ENCODE measurements at regions not wholly inside any gene's neighbourhood (a gene's known extent, or its start where the extent isn't known, plus 50 kb on each side); places are given as distances from the start of the nearest gene placed in this dataset.

DNA sequence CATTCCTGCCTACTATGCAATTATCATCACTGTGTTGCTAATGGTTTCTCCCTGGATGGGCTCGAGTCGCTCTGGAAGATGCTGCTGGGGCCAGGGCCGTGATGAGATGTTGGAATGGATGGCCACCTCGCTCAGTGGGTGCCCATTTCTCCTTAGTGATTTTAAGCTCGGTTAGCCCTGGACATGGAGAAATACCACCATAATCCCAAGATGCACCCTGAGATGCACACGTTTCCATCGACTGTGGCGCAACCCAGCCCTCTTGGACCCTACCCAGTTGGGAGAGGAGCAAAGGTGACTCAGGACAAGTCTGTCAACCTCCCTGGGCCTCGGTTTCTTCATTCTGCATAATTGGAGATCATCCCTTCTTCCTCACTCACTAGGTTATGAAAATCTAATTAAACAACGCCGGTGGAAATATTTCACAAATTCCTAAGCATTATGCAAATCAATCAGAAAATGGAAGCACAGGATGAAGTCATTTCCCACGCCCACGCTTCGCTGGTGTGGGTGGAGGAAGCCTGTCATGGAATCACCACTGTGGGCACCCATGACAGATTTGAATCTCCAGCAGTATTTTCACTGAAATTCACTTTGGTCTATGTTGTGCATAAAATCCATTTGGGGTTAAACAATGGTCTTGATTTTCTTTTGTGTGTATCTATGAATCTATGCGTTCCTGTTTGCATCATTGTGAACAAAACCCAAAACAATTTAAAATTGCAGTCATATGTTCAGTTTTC is 195.2 kb downstream of the AXIN2 start:
- Histone ChIP-seq H3K27me3 (no peaks in the 10 kb centered on the region), H3K4me1 (no peaks in the 10 kb centered on the region), H3K9me3 (no peaks in the 10 kb centered on the region), H3K27ac (no peak overlapping the region), H3K36me3 (no peaks in the 10 kb centered on the region), H3K4me3 (no peak overlapping the region)
- DNase-seq (ENCODE audit: extremely low spot score in 2 of 2): no peak
- TF ChIP-seq, protein P1, sequence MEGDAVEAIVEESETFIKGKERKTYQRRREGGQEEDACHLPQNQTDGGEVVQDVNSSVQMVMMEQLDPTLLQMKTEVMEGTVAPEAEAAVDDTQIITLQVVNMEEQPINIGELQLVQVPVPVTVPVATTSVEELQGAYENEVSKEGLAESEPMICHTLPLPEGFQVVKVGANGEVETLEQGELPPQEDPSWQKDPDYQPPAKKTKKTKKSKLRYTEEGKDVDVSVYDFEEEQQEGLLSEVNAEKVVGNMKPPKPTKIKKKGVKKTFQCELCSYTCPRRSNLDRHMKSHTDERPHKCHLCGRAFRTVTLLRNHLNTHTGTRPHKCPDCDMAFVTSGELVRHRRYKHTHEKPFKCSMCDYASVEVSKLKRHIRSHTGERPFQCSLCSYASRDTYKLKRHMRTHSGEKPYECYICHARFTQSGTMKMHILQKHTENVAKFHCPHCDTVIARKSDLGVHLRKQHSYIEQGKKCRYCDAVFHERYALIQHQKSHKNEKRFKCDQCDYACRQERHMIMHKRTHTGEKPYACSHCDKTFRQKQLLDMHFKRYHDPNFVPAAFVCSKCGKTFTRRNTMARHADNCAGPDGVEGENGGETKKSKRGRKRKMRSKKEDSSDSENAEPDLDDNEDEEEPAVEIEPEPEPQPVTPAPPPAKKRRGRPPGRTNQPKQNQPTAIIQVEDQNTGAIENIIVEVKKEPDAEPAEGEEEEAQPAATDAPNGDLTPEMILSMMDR (IDR thresholded peaks at IDR 0.05): no peak
- TF ChIP-seq POLR2A (IDR thresholded peaks at IDR 0.05) (no peak), POLR2AphosphoS5 (IDR thresholded peaks at IDR 0.05; ENCODE audit: insufficient read depth in 1 of 2, low read depth in 1 of 2) (no peak)
- intact Hi-C loops (cut with DNase I): no loop called here

DNA sequence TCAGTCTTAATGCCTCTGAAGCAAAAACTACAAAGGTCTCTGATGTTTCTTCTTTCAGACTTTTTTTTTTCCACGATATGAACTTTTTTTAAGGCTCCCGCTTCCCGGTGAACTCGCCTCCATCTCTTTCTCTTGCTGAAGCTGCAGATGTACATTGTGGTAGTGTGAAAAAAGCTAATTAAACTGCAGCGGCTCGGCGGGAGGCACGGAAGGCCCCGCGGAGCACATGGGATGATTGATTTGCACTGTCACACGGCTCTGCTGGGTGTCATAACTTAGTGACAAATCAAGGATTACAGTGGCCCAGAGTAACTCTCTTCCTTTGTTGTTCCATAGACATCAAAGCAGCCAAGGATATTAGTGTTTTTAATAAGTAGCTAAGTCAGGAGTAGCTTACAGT is 196.3 kb downstream of the AXIN2 start:
- no peaks in the 10 kb centered on the region for H3K9me3 ChIP-seq
- TF ChIP-seq POLR2A (IDR thresholded peaks at IDR 0.05) (no peak), POLR2AphosphoS5 (IDR thresholded peaks at IDR 0.05; ENCODE audit: insufficient read depth in 1 of 2, low read depth in 1 of 2) (no peak)
- TF ChIP-seq, protein P1 (IDR thresholded peaks at IDR 0.05): no peak
- no peak overlapping the region for H3K27ac ChIP-seq
- no peak overlapping the region for H3K4me3 ChIP-seq
- H3K36me3 ChIP-seq: no peaks in the 10 kb centered on the region
- no peaks in the 10 kb centered on the region for H3K4me1 ChIP-seq
- intact Hi-C loops (cut with DNase I): no loop called here
- no peaks in the 10 kb centered on the region for H3K27me3 ChIP-seq
- DNase-seq (ENCODE audit: extremely low spot score in 2 of 2): no peak

DNA sequence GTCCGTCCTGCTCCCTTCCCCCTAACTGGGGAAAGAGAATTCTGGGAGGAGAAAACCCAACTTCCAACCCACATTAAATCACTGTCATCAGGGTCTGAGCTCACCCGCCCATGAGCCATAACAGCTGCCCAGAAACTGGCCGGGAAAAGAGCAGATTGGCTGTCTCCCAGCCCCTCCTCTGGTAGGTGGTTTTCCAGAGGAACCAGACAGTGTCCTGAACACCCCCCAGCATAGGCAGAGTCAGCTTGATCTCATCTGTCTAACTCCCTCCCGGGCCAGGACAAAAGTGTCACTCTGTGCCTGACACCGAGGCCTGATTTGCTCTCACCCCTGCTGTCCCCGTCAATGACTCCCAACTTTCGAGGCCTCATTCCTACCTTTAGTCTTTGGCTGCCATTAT is 197.0 kb downstream of the AXIN2 start:
- DNase-seq (ENCODE audit: extremely low spot score in 2 of 2): no peak
- Histone ChIP-seq H3K27me3 (no peaks in the 10 kb centered on the region), H3K4me3 (no peak overlapping the region), H3K4me1 (no peaks in the 10 kb centered on the region), H3K27ac (no peak overlapping the region), H3K9me3 (no peaks in the 10 kb centered on the region), H3K36me3 (no peaks in the 10 kb centered on the region)
- no peak for TF ChIP-seq POLR2AphosphoS5 (IDR thresholded peaks at IDR 0.05; ENCODE audit: insufficient read depth in 1 of 2, low read depth in 1 of 2)
- no peak for TF ChIP-seq POLR2A (IDR thresholded peaks at IDR 0.05)
- TF ChIP-seq, protein P1 (IDR thresholded peaks at IDR 0.05): no peak
- intact Hi-C loops (cut with DNase I): no loop called here

DNA sequence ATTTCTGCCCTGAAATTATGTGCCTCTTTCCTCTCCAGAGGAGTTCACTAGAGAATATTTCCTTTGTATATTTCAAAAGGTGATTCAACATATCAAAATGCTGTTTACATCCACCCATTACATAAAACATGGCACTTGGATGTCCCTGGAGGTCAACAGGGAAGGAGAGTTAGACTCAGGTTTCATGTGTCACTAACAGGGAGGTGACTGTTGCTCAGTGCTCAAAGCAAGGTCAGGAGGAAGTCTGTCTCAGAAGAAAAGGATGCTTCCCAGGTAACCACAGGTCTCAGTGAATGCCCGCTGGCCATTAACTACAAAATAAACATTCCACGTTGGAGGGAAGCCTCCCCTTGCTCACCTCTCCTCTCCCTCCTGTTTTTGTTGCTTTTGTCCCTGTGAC is 198.6 kb downstream of the AXIN2 start:
- DNase-seq (ENCODE audit: extremely low spot score in 2 of 2): no peak
- intact Hi-C loops (cut with DNase I): no loop called here
- Histone ChIP-seq H3K9me3 (no peaks in the 10 kb centered on the region), H3K27ac (no peak overlapping the region), H3K27me3 (no peaks in the 10 kb centered on the region), H3K4me3 (no peak overlapping the region), H3K36me3 (no peaks in the 10 kb centered on the region), H3K4me1 (no peaks in the 10 kb centered on the region)
- TF ChIP-seq, protein P1 (IDR thresholded peaks at IDR 0.05): no peak
- TF ChIP-seq POLR2AphosphoS5 (IDR thresholded peaks at IDR 0.05; ENCODE audit: insufficient read depth in 1 of 2, low read depth in 1 of 2) (no peak), POLR2A (IDR thresholded peaks at IDR 0.05) (no peak)

DNA sequence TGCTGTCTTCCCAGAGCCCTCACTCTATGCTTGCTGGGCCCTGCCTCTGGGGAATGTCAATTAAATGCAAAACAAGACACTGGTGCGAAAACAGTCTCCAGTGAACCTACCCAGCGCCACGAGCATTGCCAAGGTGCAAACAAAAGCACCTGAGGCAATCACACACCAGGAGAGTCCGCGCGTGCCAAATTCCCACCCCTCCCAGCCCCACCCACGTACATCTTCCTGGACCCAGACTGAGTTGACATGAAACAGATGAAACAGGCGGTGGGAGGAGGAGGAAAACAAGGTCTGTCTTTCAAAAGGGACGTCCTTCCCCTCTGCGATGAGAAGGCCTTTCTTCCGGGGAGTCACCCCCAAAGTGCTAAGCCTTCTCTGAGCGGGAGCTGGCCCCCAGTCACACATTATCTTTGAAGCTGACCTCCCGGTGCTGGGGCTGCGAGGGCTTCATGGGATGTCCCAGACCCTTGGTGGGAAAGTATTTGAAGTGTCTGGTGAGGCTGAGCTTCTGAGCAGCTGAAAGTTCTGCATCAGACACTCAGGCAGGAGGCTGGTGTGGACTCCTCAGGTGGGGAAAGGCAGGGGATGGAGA is 200.4 kb downstream of the AXIN2 start:
- DNase-seq (ENCODE audit: extremely low spot score in 2 of 2): no peak
- intact Hi-C loops (cut with DNase I): no loop called here
- H3K4me1 ChIP-seq: no peaks in the 10 kb centered on the region
- H3K27ac ChIP-seq: no peak overlapping the region
- TF ChIP-seq POLR2A (IDR thresholded peaks at IDR 0.05) (no peak), POLR2AphosphoS5 (IDR thresholded peaks at IDR 0.05; ENCODE audit: insufficient read depth in 1 of 2, low read depth in 1 of 2) (no peak)
- TF ChIP-seq, protein P1 (IDR thresholded peaks at IDR 0.05): no peak
- no peaks in the 10 kb centered on the region for H3K36me3 ChIP-seq
- H3K4me3 ChIP-seq: no peak overlapping the region
- no peaks in the 10 kb centered on the region for H3K9me3 ChIP-seq
- H3K27me3 ChIP-seq: no peaks in the 10 kb centered on the region

All from vagina (tissue), 2 donors.